Stimulated activated CD8-positive, alpha-beta memory T cell treated with anti-CD3 and anti-CD28 coated beads, Interleukin-12 subunit alpha, Interleukin-12 subunit beta, amount 100 ng/mL, for 24 hours (primary cell): ENCODE measurements at regions not wholly inside any gene's neighbourhood (a gene's known extent, or its start where the extent isn't known, plus 50 kb on each side); places are given as distances from the start of the nearest gene placed in this dataset.

Experiments used
- DNase-seq: peaks from one replicate; pipeline ENCODE4 v3.0.0-alpha.2; 2020; ENCODE audit errors: extremely low read depth

GRCh38 chr3:56867671-56868070 lies 65.9 kb upstream of the ARHGEF3 start:
- DNase-seq = no peak

DNA sequence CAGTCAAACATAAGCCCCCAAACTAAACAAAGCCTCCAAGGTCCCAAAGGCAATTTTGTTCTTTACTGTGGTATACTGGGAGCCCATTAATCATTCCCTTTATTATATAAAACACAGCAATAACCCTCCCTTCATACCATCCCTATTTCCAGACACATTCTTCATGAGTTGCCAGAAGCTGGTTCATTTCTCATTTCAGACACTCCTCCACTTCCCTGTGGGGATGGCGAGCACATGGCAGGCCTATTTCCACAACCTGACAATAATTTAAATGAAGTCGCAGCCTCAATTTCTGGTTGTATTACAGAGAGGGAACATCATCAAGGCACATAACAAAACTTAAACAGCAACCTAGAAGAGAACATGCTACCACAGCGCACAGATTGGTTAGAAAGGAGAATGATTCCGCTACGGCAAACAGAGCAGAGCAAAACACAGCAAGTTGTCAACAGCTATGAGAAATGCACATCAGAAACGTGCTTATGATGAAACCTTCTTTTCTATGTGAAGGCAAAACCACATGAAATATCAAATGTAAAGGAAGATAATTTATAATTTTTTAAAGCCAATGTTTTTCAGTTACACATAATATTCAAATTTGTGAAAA lies 63.3 kb upstream of the ARHGEF3 start:
- DNase-seq = no peak

GRCh38 chr3:56864090-56864489 lies 62.3 kb upstream of the ARHGEF3 start:
- DNase-seq = no peak

DNA sequence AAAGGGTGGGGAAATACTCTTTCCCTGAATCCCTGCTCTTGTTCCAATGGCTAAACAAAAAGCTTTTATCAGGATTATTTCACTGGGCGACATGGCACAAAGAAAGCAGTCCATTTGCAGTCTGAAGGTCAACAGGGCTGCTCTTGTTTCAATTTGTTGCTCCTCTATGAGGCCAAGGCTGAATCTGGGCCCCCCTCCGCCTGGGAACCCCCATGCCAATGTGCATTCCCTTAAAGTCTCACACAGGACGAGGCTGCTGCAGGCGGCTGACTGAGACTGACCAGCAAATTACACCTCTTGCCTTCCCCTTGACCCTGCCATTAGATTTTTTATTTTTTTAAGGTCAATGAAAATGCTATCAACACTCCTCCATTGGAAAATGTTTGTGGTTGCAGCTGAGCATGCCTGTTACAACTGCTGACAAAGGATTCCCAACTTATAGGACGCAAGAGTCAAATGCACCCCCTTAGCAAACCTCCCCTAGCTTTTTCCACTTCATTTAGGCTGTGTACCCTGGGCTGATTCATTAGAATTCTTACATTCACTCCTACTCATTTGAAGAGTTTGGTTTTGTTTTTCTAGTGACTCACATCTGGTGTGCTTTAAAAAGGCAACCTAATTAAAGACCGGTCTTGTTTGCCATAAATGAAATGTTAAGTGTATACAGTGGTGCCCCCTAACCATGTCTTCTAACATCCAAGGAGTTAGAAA lies 60.8 kb upstream of the ARHGEF3 start:
- no peak for DNase-seq

GRCh38 chr3:56861511-56861910 lies 59.8 kb upstream of the ARHGEF3 start:
- no peak for DNase-seq

DNA sequence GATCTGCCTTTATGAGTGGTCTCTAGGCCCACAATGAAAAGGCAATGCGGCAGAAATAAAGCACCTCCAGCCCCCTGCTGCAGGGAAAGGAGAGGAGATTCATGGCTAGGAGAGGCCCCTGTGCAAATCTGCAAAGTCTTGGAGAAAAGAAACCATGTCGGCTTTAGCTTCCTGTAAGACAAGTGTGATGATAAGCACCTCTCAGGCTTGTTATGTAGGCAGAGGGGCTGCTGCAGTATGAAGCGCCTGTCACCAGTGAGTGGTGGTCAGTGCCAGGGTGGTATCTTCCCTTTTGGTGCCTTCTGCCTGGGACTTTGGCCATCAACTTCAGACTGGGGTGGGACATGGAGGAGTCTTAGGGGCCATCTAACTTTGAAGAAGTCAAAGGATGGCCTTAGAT lies 59.2 kb upstream of the ARHGEF3 start:
- no peak for DNase-seq

- DNase-seq = no peak
These were observed 58.6 kb upstream of the ARHGEF3 start for GRCh38 chr3:56860351-56860750.

DNA sequence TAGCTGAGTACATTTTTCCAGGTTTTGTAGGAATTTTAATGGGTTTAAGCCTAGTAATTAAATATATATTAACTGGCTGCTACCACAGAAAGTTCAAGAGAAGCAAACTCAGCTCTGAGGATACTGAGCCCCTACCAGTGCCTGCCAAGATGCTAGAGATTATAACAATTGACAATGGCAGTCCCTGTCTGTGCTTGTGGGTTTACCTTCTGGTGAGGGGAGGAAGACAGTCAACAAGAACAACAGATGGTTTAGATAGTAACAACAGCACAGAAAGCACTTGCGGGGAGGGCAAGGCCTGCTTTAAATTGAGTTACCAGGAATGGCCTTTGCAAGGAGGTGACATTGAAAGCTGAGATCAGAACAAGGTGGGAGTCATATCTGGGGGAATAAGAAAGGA lies 56.6 kb upstream of the ARHGEF3 start:
- no peak for DNase-seq

DNA sequence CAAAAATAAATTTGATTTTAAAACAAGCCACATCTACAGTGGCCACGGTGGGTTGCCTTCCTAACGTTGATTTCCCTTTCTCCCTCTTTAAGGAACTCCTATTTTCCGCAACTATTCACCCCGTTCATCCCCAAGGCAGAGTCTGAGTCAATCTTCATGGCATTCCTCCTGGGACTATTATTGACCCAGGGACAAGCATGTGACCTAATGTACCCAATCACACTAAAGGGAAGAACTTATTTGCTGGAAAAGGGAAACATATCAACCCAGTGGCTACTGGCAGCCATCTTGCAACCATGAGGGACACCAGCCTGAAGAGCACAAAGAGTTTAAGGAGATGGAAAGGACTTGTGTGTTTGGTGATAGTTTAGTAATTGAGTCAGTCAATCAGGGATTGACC lies 55.4 kb upstream of the ARHGEF3 start:
- no peak for DNase-seq

GRCh38 chr3:56856752-56857151 lies 55.0 kb upstream of the ARHGEF3 start:
- no peak for DNase-seq

DNA sequence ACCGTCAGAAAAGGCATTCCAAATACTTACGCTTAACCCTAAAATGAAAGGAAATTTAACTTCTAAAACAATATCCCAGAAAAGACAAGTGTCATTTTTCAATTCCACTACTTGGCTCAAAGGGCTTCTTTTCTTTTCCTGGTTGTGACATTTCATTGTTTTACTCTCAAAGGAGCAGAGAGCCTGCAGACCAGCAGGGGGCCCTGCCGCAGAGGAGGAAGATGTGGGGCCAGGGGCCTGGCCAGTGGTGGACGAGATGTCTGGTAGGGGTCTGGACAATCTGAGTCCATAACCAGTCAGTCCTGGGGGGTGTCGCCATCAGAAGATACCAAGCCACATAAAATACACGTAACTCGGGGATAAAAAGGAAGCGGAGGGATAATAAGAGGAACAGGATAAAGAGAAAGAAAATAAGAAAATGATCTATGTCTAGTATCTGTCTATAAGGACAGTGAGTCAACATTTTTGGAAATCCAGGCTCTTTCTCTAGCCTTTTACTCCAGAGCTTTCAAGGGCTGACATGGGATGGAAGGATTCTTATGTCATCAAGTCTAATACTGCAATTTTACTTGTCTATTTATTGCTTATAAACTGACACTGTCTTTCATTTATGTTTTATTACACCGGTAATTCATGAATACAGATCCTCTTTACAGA lies 54.2 kb upstream of the ARHGEF3 start:
- DNase-seq = no peak

DNA sequence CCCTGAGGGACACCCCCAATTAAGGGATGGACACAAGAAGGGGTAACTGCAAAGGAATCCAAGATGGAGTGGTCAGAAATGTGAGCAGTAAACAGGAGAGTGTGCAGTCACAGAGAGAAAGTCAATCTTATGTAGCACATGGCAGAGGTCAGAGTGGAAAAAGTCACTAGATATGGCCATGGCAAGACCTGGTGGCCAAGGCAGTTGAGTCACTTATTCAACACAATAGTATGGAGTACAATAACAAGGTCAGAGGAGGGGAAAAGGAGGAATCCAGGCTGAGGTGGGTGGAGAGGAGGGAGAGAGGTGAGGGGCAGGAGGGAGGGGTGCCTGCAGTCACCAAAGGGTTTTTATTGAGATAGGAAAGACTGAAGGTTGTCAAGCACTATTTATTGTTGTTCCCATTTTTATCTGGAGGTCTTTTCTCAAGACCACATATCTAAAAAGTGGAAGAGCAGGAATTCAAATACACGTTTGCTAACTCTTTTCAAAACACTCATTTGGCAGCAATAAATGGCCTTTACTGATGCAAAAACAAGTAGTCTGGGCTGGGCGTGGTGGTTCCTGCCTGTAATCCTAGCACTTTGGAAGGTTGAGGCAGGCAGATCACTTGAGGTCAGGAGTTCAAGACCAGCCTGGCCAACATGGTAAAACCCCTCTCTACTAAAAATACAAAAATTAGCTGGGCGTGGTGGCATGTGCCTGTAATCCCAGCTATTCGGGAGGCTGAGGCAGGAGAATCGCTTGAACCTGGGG lies 53.3 kb upstream of the ARHGEF3 start:
- no peak for DNase-seq

- DNase-seq = no peak
These were observed 50.5 kb upstream of the ARHGEF3 start for GRCh38 chr3:56851966-56852884.
